Activated CD8-positive, alpha-beta T cell treated with anti-CD3 and anti-CD28 coated beads, Interleukin-2, amount 10 ng/mL, durations not matched to agents 7 days and 5 days (primary cell): ENCODE measurements at regions not wholly inside any gene's neighbourhood (a gene's known extent, or its start where the extent isn't known, plus 50 kb on each side); places are given as distances from the start of the nearest gene placed in this dataset.

Experiments
- ATAC-seq: fragments of 150-1000 bp; cut with Tn5 transposase; one replicate; pipeline ENCODE4 v1.10.0; 2021; ENCODE audit warnings: moderate library complexity
- CTCF ChIA-PET: fragments of 350-600 bp; sonication (Branson Sonifier 250); formaldehyde crosslinking; loops from one replicate; lab custom pipeline; 2021; ENCODE audit warnings: antibody characterized with exemption; lab: Charles Lee
- POLR2A ChIA-PET: fragments of 350-600 bp; sonication (Branson Sonifier 250); formaldehyde crosslinking; loops from one replicate; lab custom pipeline; 2021; ENCODE audit warnings: antibody characterized with exemption; lab: Charles Lee
- DNase-seq: peaks from one replicate; pipeline ENCODE4 v3.0.0-alpha.2; 2020
- H3K27ac Mint-ChIP-seq: one replicate; pipeline ENCODE4 v1.8.0; 2021; ENCODE audit warnings: mild to moderate bottlenecking, mixed read lengths
- H3K27me3 Mint-ChIP-seq: one replicate; pipeline ENCODE4 v1.8.0; 2021; ENCODE audit warnings: low read depth, mixed read lengths
- H3K36me3 Mint-ChIP-seq: one replicate; pipeline ENCODE4 v1.8.0; 2021; ENCODE audit warnings: low read depth, mixed read lengths
- H3K4me1 Mint-ChIP-seq: one replicate; pipeline ENCODE4 v1.8.0; 2021; ENCODE audit warnings: low read depth, mixed read lengths
- H3K4me3 Mint-ChIP-seq: one replicate; pipeline ENCODE4 v1.8.0; 2021; ENCODE audit warnings: mild to moderate bottlenecking, mixed read lengths
- H3K9me3 Mint-ChIP-seq: one replicate; pipeline ENCODE4 v1.8.0; 2022; ENCODE audit warnings: mixed read lengths; ENCODE audit not compliant: insufficient read depth

- Mint-ChIP-seq H3K4me3 (no peak overlapping the region), H3K27ac (no peak overlapping the region), H3K36me3 (peaks cover 13% of the 10 kb centered on the region), H3K9me3 (peaks cover 11% of the 10 kb centered on the region), H3K4me1 (peaks cover 4% of the 10 kb centered on the region), H3K27me3 (peaks cover 8% of the 10 kb centered on the region)
- ChIA-PET CTCF (interaction anchor here (2.8 kb wide), 1 partner anchor 11 kb away, joined by 12 read pairs; no protein-coding TSS in a partner anchor), POLR2A (no interaction called here)
- ATAC-seq: no peak
- no peak for DNase-seq
Measured at GRCh38 chr12:44961887-44962286, 85.8 kb upstream of the NELL2 start.

- Mint-ChIP-seq H3K4me1 (no peaks in the 10 kb centered on the region), H3K36me3 (peaks cover 5% of the 10 kb centered on the region), H3K27ac (no peak overlapping the region), H3K4me3 (no peak overlapping the region), H3K9me3 (peaks cover 7% of the 10 kb centered on the region), H3K27me3 (peaks cover 7% of the 10 kb centered on the region)
- ATAC-seq (no peak), DNase-seq (no peak)
- ChIA-PET CTCF (interaction anchor here (2.8 to 3.4 kb wide), 2 partner anchors 11 to 12 kb away, joined by 12 to 33 read pairs; no protein-coding TSS in a partner anchor), POLR2A (no interaction called here)
Measured at GRCh38 chr12:44960856-44961255, 84.7 kb upstream of the NELL2 start.

GRCh38 chr12:44960423-44960822, 84.3 kb upstream of the NELL2 start:
- ChIA-PET POLR2A (no interaction called here), CTCF (interaction anchor here (2.8 to 3.4 kb wide), 2 partner anchors 11 to 12 kb away, joined by 12 to 33 read pairs; no protein-coding TSS in a partner anchor)
- Mint-ChIP-seq H3K4me3 (no peak overlapping the region), H3K27ac (no peak overlapping the region), H3K36me3 (peaks cover 2% of the 10 kb centered on the region), H3K4me1 (no peaks in the 10 kb centered on the region), H3K9me3 (peaks cover 5% of the 10 kb centered on the region), H3K27me3 (peaks cover 6% of the 10 kb centered on the region)
- ATAC-seq (no peak), DNase-seq (no peak)

- H3K4me1 Mint-ChIP-seq: peaks cover 5% of the 10 kb centered on the region
- H3K36me3 Mint-ChIP-seq: no peaks in the 10 kb centered on the region
- no peak overlapping the region for H3K4me3 Mint-ChIP-seq
- DNase-seq (no peak), ATAC-seq (no peak)
- no peak overlapping the region for H3K27ac Mint-ChIP-seq
- H3K27me3 Mint-ChIP-seq: peaks cover 11% of the 10 kb centered on the region
- CTCF ChIA-PET: no interaction called here
- POLR2A ChIA-PET: no interaction called here
- H3K9me3 Mint-ChIP-seq: no peaks in the 10 kb centered on the region
Measured at GRCh38 chr12:44947163-44947562, 71.0 kb upstream of the NELL2 start.

- Mint-ChIP-seq H3K27me3 (peaks cover 11% of the 10 kb centered on the region), H3K27ac (no peak overlapping the region), H3K4me1 (no peaks in the 10 kb centered on the region), H3K4me3 (no peak overlapping the region), H3K36me3 (no peaks in the 10 kb centered on the region), H3K9me3 (no peaks in the 10 kb centered on the region)
- ATAC-seq (no peak), DNase-seq (no peak)
- ChIA-PET POLR2A (no interaction called here), CTCF (no interaction called here)
Measured at GRCh38 chr12:44942714-44943113, 66.6 kb upstream of the NELL2 start.

- H3K4me1 Mint-ChIP-seq: peaks cover 2% of the 10 kb centered on the region
- H3K9me3 Mint-ChIP-seq: no peaks in the 10 kb centered on the region
- CTCF ChIA-PET: interaction anchor here (0.7 to 3.6 kb wide), 16 partner anchors 10 to 930 kb away, joined by 3 to 50 read pairs (median 4); partner anchors contain the start of gene NELL2
- H3K27me3 Mint-ChIP-seq: peaks cover 2% of the 10 kb centered on the region
- POLR2A ChIA-PET: no interaction called here
- DNase-seq (no peak), ATAC-seq (peak; percentile 55)
- no peak overlapping the region for H3K27ac Mint-ChIP-seq
- H3K4me3 Mint-ChIP-seq: no peak overlapping the region
- H3K36me3 Mint-ChIP-seq: no peaks in the 10 kb centered on the region
Measured at GRCh38 chr12:44930972-44931600, 55.0 kb upstream of the NELL2 start.

GRCh38 chr12:44929236-44929885, 53.2 kb upstream of the NELL2 start:
- no peak for DNase-seq
- H3K4me3 Mint-ChIP-seq: no peak overlapping the region
- H3K9me3 Mint-ChIP-seq: no peaks in the 10 kb centered on the region
- H3K4me1 Mint-ChIP-seq: peaks cover 2% of the 10 kb centered on the region
- ChIA-PET POLR2A (no interaction called here), CTCF (interaction anchor here (1.1 to 3.6 kb wide), 5 partner anchors 19 to 914 kb away, joined by 4 to 50 read pairs (median 6); no protein-coding TSS in a partner anchor)
- H3K27me3 Mint-ChIP-seq: peaks cover 2% of the 10 kb centered on the region
- ATAC-seq: no peak
- H3K36me3 Mint-ChIP-seq: no peaks in the 10 kb centered on the region
- no peak overlapping the region for H3K27ac Mint-ChIP-seq
